Endothelial cell of umbilical vein (primary cell): ENCODE measurements at regions not wholly inside any gene's neighbourhood (a gene's known extent, or its start where the extent isn't known, plus 50 kb on each side); places are given as distances from the start of the nearest gene placed in this dataset.

Experiments
- POLR2A ChIP-seq: IDR thresholded peaks from 2 replicates; pipeline ENCODE4 v1.6.1; 2012; ENCODE audit warnings: low read depth, mild to moderate bottlenecking, control low read depth, low read length
- POLR2AphosphoS5 ChIP-seq: IDR thresholded peaks from 2 replicates; pipeline ENCODE4 v1.6.1; 2012; ENCODE audit warnings: low read depth, mild to moderate bottlenecking, control low read depth, low read length, moderate library complexity; ENCODE audit not compliant: insufficient read depth
- TF ChIP-seq, protein P1 (sequence below), 2 donors: IDR thresholded peaks; 1 replicate in 1 of 2; 2 replicates in 1 of 2; pipeline ENCODE4 v1.5.1; 2011; ENCODE audit warnings: low read length in 2 of 2, mild to moderate bottlenecking in 2 of 2, moderate library complexity in 2 of 2, control low read depth in 1 of 2, inconsistent platforms in 1 of 2, low read depth in 1 of 2; ENCODE audit not compliant: insufficient read depth in 1 of 2; ENCODE audit errors: extremely low read depth in 1 of 2

DNA sequence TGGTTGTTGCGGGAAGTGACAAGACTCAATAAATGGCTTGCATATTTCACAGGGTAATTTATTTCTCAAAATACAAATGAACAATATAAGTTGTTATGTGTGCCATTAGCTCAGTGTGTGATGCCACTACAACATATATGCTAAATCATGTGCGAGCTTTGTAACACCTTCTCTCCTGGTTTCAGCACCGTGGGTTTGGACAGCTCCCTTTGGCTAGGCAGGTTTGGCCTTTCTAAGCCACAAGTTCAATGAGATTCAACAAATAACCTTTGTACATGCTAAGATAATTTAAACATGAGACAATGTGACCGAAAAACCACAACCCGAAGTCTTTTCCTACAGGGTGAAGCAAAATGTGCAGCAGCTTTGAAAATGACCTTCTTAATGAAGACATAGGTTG is 563.9 kb downstream of the TMEM114 start:
- TF ChIP-seq, protein P1, sequence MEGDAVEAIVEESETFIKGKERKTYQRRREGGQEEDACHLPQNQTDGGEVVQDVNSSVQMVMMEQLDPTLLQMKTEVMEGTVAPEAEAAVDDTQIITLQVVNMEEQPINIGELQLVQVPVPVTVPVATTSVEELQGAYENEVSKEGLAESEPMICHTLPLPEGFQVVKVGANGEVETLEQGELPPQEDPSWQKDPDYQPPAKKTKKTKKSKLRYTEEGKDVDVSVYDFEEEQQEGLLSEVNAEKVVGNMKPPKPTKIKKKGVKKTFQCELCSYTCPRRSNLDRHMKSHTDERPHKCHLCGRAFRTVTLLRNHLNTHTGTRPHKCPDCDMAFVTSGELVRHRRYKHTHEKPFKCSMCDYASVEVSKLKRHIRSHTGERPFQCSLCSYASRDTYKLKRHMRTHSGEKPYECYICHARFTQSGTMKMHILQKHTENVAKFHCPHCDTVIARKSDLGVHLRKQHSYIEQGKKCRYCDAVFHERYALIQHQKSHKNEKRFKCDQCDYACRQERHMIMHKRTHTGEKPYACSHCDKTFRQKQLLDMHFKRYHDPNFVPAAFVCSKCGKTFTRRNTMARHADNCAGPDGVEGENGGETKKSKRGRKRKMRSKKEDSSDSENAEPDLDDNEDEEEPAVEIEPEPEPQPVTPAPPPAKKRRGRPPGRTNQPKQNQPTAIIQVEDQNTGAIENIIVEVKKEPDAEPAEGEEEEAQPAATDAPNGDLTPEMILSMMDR (IDR thresholded peaks at IDR 0.05; ENCODE audit: extremely low read depth in 1 of 2, insufficient read depth in 1 of 2, low read depth in 1 of 2, low read length in 2 of 2) = no peak
- TF ChIP-seq POLR2A (no peak), POLR2AphosphoS5 (no peak)
